IMR-90 (cell line): ENCODE measurements at regions not wholly inside any gene's neighbourhood (a gene's known extent, or its start where the extent isn't known, plus 50 kb on each side); places are given as distances from the start of the nearest gene placed in this dataset.

Experiments used
- ATAC-seq: fragments of 200-7000 bp; cut with Tn5 transposase; 2 replicates; pipeline ENCODE4 v1.9.1; 2020; ENCODE audit warnings: low read depth, mild to moderate bottlenecking, moderate library complexity
- BruUV-seq: library from RNA; stranded (reverse); fragments of 400-500 nt; replicated peaks from 2 replicates; lab custom pipeline; 2021; lab: Mats Ljungman, UMichigan
- CTCF ChIA-PET: fragments of 300-600 bp; formaldehyde crosslinking; extraction: SDS; loops from one replicate; lab custom pipeline; 2021; ENCODE audit warnings: antibody characterized with exemption; lab: Yijun Ruan, JAX
- POLR2A ChIA-PET: fragments of 300-600 bp; sonication (Branson Sonifier 250); formaldehyde crosslinking; loops from one replicate; lab custom pipeline; 2022; ENCODE audit warnings: antibody characterized with exemption; ENCODE audit not compliant: unreplicated experiment; lab: Charles Lee
- DNase-seq: peaks from one replicate; pipeline ENCODE4 v3.0.0; 2013
- H2AFZ ChIP-seq: replicated peaks from 2 replicates; pipeline ENCODE3; 2013; ENCODE audit warnings: low read length, mild to moderate bottlenecking; ENCODE audit not compliant: poor library complexity
- H2AK5ac ChIP-seq: 2 replicates; pipeline ENCODE4 v1.6.1; 2013; ENCODE audit warnings: low read depth, low read length, inconsistent platforms
- H2AK9ac ChIP-seq: replicated peaks from 2 replicates; pipeline ENCODE3; 2013; ENCODE audit warnings: mild to moderate bottlenecking, low read depth, low read length, moderate library complexity; ENCODE audit not compliant: poor library complexity
- H2BK120ac ChIP-seq: 2 replicates; pipeline ENCODE4 v1.6.1; 2013; ENCODE audit warnings: low read depth, low read length, inconsistent platforms
- H2BK15ac ChIP-seq: 3 replicates; pipeline ENCODE4 v1.6.1; 2013; ENCODE audit warnings: low read depth, low read length, inconsistent platforms
- H2BK20ac ChIP-seq: 2 replicates; pipeline ENCODE4 v1.6.1; 2013; ENCODE audit warnings: low read depth, mild to moderate bottlenecking, inconsistent platforms, low read length, moderate library complexity
- H2BK5ac ChIP-seq: 2 replicates; pipeline ENCODE4 v1.6.1; 2013; ENCODE audit warnings: mild to moderate bottlenecking, low read depth, low read length, inconsistent platforms; ENCODE audit not compliant: poor library complexity, severe bottlenecking
- H3K14ac ChIP-seq: replicated peaks from 2 replicates; pipeline ENCODE4 v1.6.1; 2013; ENCODE audit warnings: low read depth, low read length, inconsistent platforms
- H3K18ac ChIP-seq: 2 replicates; pipeline ENCODE4 v1.6.1; 2013; ENCODE audit warnings: low read depth, low read length, control low read depth
- H3K23ac ChIP-seq: 2 replicates; pipeline ENCODE4 v1.6.1; 2013; ENCODE audit warnings: low read depth, low read length, inconsistent platforms
- H3K27ac ChIP-seq: 2 replicates; pipeline ENCODE4 v1.5.1; 2013; ENCODE audit warnings: mild to moderate bottlenecking, control low read depth, low read length; ENCODE audit not compliant: insufficient read depth
- H3K27me3 ChIP-seq: 2 replicates; pipeline ENCODE4 v1.6.1; 2013; ENCODE audit warnings: low read length; ENCODE audit not compliant: control insufficient read depth, insufficient read depth
- H3K36me3 ChIP-seq: 2 replicates; pipeline ENCODE4 v1.6.1; 2013; ENCODE audit warnings: low read length, mixed read lengths; ENCODE audit not compliant: control insufficient read depth, insufficient read depth
- H3K4ac ChIP-seq: 2 replicates; pipeline ENCODE4 v1.6.1; 2013; ENCODE audit warnings: low read depth, low read length, inconsistent platforms
- H3K4me1 ChIP-seq: 2 replicates; pipeline ENCODE4 v1.6.1; 2013; ENCODE audit warnings: low read length, mixed read lengths; ENCODE audit not compliant: control insufficient read depth, insufficient read depth
- H3K4me2 ChIP-seq: 2 replicates; pipeline ENCODE4 v1.6.1; 2013; ENCODE audit warnings: low read depth, mild to moderate bottlenecking, control low read depth, low read length, moderate library complexity
- H3K4me3 ChIP-seq: 2 replicates; pipeline ENCODE4 v1.5.1; 2013; ENCODE audit warnings: low read depth, mild to moderate bottlenecking, control low read depth, low read length, moderate library complexity; ENCODE audit not compliant: insufficient read depth
- H3K56ac ChIP-seq: 2 replicates; pipeline ENCODE4 v1.6.1; 2013; ENCODE audit warnings: low read length, inconsistent platforms; ENCODE audit not compliant: insufficient read depth; ENCODE audit errors: extremely low read depth
- H3K79me1 ChIP-seq, 2 experiments: 2 replicates each; pipeline ENCODE4 v1.6.1; 2013; ENCODE audit warnings: low read length in 2 of 2, inconsistent platforms in 1 of 2, low read depth in 1 of 2
- H3K9ac ChIP-seq: 2 replicates; pipeline ENCODE4 v1.6.1; 2013; ENCODE audit warnings: low read depth, low read length, control low read depth
- H3K9me1 ChIP-seq: 2 replicates; pipeline ENCODE4 v1.6.1; 2013; ENCODE audit warnings: low read length, inconsistent platforms; ENCODE audit not compliant: insufficient read depth
- H3K9me3 ChIP-seq: 2 replicates; pipeline ENCODE4 v1.6.1; 2013; ENCODE audit warnings: low read length; ENCODE audit not compliant: control insufficient read depth, insufficient read depth
- H4K20me1 ChIP-seq: 2 replicates; pipeline ENCODE4 v1.6.1; 2013; ENCODE audit warnings: low read length, inconsistent platforms; ENCODE audit not compliant: insufficient read depth
- H4K5ac ChIP-seq: 2 replicates; pipeline ENCODE4 v1.6.1; 2013; ENCODE audit warnings: mild to moderate bottlenecking, low read depth, low read length, control low read depth
- H4K8ac ChIP-seq, 2 experiments: 2 replicates each; pipeline ENCODE4 v1.6.1; 2013; ENCODE audit warnings: low read depth in 2 of 2, low read length in 2 of 2, control low read depth in 1 of 2, inconsistent platforms in 1 of 2
- H4K91ac ChIP-seq: 2 replicates; pipeline ENCODE4 v1.6.1; 2013; ENCODE audit warnings: low read depth, low read length, inconsistent platforms; ENCODE audit not compliant: insufficient read depth
- BHLHE40 ChIP-seq: fragments of 150-350 bp; IDR thresholded peaks from 2 replicates; pipeline ENCODE4 v1.6.1; 2016; ENCODE audit warnings: mild to moderate bottlenecking, low read depth, low read length
- CEBPB ChIP-seq: IDR thresholded peaks from 2 replicates; pipeline ENCODE4 v1.6.1; 2012; ENCODE audit warnings: low read depth, low read length, improper control_type of control experiment
- CHD1 ChIP-seq: IDR thresholded peaks from 2 replicates; pipeline ENCODE4 v1.6.1; 2012; ENCODE audit warnings: low read depth, low read length, improper control_type of control experiment
- CTCF ChIP-seq: conservative IDR thresholded peaks from 2 replicates; pipeline ENCODE4 v1.5.1; 2012; ENCODE audit warnings: mild to moderate bottlenecking, low read depth, low read length, improper control_type of control experiment
- FOS ChIP-seq: fragments of 150-350 bp; IDR thresholded peaks from 2 replicates; pipeline ENCODE4 v1.6.1; 2016; ENCODE audit warnings: low read depth, low read length
- MAFK ChIP-seq: IDR thresholded peaks from 2 replicates; pipeline ENCODE4 v1.6.1; 2012; ENCODE audit warnings: low read depth, low read length, improper control_type of control experiment
- MAZ ChIP-seq: IDR thresholded peaks from 2 replicates; pipeline ENCODE4 v1.6.1; 2012; ENCODE audit warnings: low read depth, mild to moderate bottlenecking, low read length, improper control_type of control experiment, moderate library complexity, borderline replicate concordance
- MXI1 ChIP-seq: IDR thresholded peaks from 2 replicates; pipeline ENCODE4 v1.6.1; 2012; ENCODE audit warnings: low read depth, mild to moderate bottlenecking, low read length, moderate library complexity, borderline replicate concordance
- NFE2L2 ChIP-seq: fragments of 150-350 bp; IDR thresholded peaks from 2 replicates; pipeline ENCODE4 v1.6.1; 2016; ENCODE audit warnings: low read depth, mild to moderate bottlenecking, low read length
- POLR2A ChIP-seq: IDR thresholded peaks from 2 replicates; pipeline ENCODE4 v1.6.1; 2012; ENCODE audit warnings: mild to moderate bottlenecking, low read depth, low read length
- RAD21 ChIP-seq: IDR thresholded peaks from 2 replicates; pipeline ENCODE4 v1.6.1; 2012; ENCODE audit warnings: low read length, improper control_type of control experiment
- RCOR1 ChIP-seq: IDR thresholded peaks from 2 replicates; pipeline ENCODE4 v1.6.1; 2012; ENCODE audit warnings: mild to moderate bottlenecking, low read length, improper control_type of control experiment; ENCODE audit not compliant: insufficient replicate concordance
- RFX5 ChIP-seq: IDR thresholded peaks from 2 replicates; pipeline ENCODE4 v1.8.0; 2012; ENCODE audit warnings: low read depth, mild to moderate bottlenecking, low read length, moderate library complexity
- SMC3 ChIP-seq: fragments of 150-350 bp; IDR thresholded peaks from 2 replicates; pipeline ENCODE4 v1.6.1; 2016; ENCODE audit warnings: low read depth, mild to moderate bottlenecking, antibody characterized with exemption, low read length, moderate library complexity
- USF2 ChIP-seq: fragments of 150-350 bp; IDR thresholded peaks from 2 replicates; pipeline ENCODE4 v1.6.1; 2017; ENCODE audit warnings: mild to moderate bottlenecking, antibody characterized with exemption, low read length, low read depth
- WGBS, 2 experiments: methylation state at CpG; one replicate each; pipeline versions ENCODE4 v1.1.5 to v1.1.7; 2013; ENCODE audit warnings: missing lambda C conversion rate in 2 of 2; ENCODE audit not compliant: insufficient read length in 1 of 2; ENCODE audit errors: extremely low coverage in 2 of 2; 5-methylcytosine and 5-hydroxymethylcytosine counted together
- dilution Hi-C: fragments of 300-500 bp; cut with HindIII; formaldehyde crosslinking; loops from one replicate; pipeline ENCODE4 v1.14.3; 2018; ENCODE audit warnings: low sequenced_read_pairs; ENCODE audit not compliant: unreplicated experiment
- in situ Hi-C: fragments of 300-500 bp; cut with MboI; formaldehyde crosslinking; loops from 3 replicates; pipeline ENCODE4 v1.14.3; 2019; ENCODE audit warnings: low sequenced_read_pairs, inconsistent platforms, mixed read lengths
- intact Hi-C: fragments of 100-400 bp; cut with micrococcal nuclease; formaldehyde crosslinking; loops from 2 replicates; pipeline ENCODE4 v1.10.0; 2022
- TF ChIP-seq, protein P1 (sequence below): fragments of 150-350 bp; IDR thresholded peaks from 2 replicates; pipeline ENCODE4 v1.6.1; 2016; ENCODE audit warnings: low read depth, mild to moderate bottlenecking, low read length, moderate library complexity, borderline replicate concordance

DNA sequence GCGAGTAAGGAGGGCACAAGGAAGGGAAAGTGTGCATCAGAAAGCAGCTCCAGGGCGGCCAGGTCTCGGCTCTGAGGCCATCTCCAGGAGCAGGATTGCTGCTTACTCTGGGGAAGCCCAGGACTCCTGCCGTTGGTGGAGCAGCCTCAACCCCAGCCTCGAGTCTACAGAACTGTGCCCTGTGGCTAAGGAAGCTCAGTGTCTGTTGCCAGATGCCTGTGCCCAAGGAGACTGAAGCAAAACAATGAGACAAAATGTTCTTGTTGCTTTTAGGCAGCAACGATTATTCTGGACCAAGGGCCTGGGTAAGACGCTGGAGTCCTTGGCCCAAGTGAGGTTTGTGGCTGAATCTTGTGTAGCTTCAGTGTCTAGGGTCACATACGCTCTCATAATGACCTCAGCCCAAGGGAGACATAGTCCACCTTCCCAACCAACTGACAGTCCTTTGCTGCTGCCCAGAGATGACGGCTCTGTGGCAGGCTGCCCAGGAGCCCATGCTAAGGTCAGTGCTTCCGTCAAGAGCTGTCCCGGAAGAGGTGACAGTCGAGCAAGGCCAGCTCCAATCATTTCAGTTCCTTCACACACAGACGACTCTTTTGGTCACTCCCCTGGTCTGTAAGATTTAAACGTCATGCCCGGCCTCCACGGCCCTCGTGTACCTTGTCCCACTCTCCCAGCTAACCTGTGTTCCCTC lies 223.8 kb downstream of the TTC32 start:
- H3K27me3 ChIP-seq = peaks cover 17% of the 10 kb centered on the region
- intact Hi-C loops (no loop called here), dilution Hi-C loops (no loop called here), in situ Hi-C loops (loop anchor here (10.0 kb wide), 1 partner anchor 303 kb away; no protein-coding TSS in a partner anchor)
- H2BK20ac ChIP-seq = no peak overlapping the region
- H3K4me1 ChIP-seq = no peaks in the 10 kb centered on the region
- no peaks in the 10 kb centered on the region for H3K9me3 ChIP-seq
- no peak overlapping the region for H2BK5ac ChIP-seq
- no peaks in the 10 kb centered on the region for H3K9me1 ChIP-seq
- no peaks in the 10 kb centered on the region for H3K79me1 ChIP-seq
- H3K18ac ChIP-seq = no peak overlapping the region
- no peak overlapping the region for H2AK9ac ChIP-seq
- H4K91ac ChIP-seq = no peak overlapping the region
- 69% methylated on average over 7 of the region's 17 CpGs; no CpG with 5 or more reads in 1 of the 2 experiments for WGBS, 2 experiments
- no peak overlapping the region for H2BK15ac ChIP-seq
- H3K36me3 ChIP-seq = no peaks in the 10 kb centered on the region
- H3K27ac ChIP-seq = no peak overlapping the region
- no peak overlapping the region for H3K9ac ChIP-seq
- no peak for ATAC-seq
- H2BK120ac ChIP-seq = no peak overlapping the region
- H2AFZ ChIP-seq = no peak overlapping the region
- H3K14ac ChIP-seq = no peak overlapping the region
- no peak overlapping the region for H2AK5ac ChIP-seq
- H3K4me2 ChIP-seq = no peak overlapping the region
- no TSS peak for BruUV-seq
- H3K4me3 ChIP-seq = no peak overlapping the region
- H4K5ac ChIP-seq = no peak overlapping the region
- no peaks in the 10 kb centered on the region for H4K20me1 ChIP-seq
- TF ChIP-seq POLR2A = no peak
- TF ChIP-seq NFE2L2 = no peak
- TF ChIP-seq, protein P1, sequence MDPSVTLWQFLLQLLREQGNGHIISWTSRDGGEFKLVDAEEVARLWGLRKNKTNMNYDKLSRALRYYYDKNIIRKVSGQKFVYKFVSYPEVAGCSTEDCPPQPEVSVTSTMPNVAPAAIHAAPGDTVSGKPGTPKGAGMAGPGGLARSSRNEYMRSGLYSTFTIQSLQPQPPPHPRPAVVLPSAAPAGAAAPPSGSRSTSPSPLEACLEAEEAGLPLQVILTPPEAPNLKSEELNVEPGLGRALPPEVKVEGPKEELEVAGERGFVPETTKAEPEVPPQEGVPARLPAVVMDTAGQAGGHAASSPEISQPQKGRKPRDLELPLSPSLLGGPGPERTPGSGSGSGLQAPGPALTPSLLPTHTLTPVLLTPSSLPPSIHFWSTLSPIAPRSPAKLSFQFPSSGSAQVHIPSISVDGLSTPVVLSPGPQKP = no peak
- TF ChIP-seq MXI1 = no peak
- TF ChIP-seq CHD1 = no peak
- TF ChIP-seq FOS = no peak
- no peak for TF ChIP-seq CEBPB
- TF ChIP-seq BHLHE40 = no peak
- no peak for TF ChIP-seq SMC3
- no peak for TF ChIP-seq RAD21
- TF ChIP-seq USF2 = no peak
- no peak for TF ChIP-seq RCOR1
- no peak for TF ChIP-seq RFX5
- TF ChIP-seq MAFK = no peak
- no peak for TF ChIP-seq MAZ
- TF ChIP-seq CTCF = no peak
- POLR2A ChIA-PET = no interaction called here
- no peak for DNase-seq
- H3K4ac ChIP-seq = no peak overlapping the region
- CTCF ChIA-PET = interaction anchor here (1.1 kb wide), 1 partner anchor 9 kb away, joined by 3 read pairs; no protein-coding TSS in a partner anchor
- no peak overlapping the region for H3K56ac ChIP-seq
- H4K8ac ChIP-seq = no peak overlapping the region
- no peak overlapping the region for H3K23ac ChIP-seq
